HG02623 (cell line): ENCODE measurements at regions not wholly inside any gene's neighbourhood (a gene's known extent, or its start where the extent isn't known, plus 50 kb on each side); places are given as distances from the start of the nearest gene placed in this dataset.

ENCODE experiments used
- ATAC-seq: cut with Tn5 transposase; IDR thresholded peaks from one replicate; pipeline ENCODE4 v1.9.1; 2021; ENCODE audit warnings: moderate library complexity; ENCODE audit not compliant: unreplicated experiment

DNA sequence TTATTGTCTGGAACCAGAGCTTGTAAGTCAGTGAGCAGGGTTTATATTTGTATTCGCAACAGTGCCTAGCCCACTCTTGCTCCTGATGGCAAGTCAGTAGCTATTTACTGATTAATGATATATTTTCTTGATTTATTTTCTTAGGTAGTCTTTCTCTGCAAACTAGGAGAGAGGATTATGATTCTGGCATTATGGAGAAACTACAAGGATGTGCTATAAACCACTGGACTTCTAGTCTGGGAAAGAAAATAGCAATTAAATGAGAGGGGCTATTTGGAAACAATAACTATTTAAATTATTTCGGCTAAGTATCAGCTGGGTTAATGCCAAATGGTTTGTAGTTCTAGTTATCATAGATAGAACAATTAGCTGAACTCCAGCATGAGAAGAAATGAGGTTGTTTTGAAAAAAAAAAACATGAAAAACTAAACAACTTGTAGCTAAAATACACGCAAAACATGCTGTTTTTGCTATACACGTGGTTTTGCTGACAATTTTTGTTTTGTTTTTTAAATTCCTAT lies 304.9 kb upstream of the TCF21 start:
- ATAC-seq = no peak

GRCh38 chr6:133584823-133585222 lies 304.1 kb upstream of the TCF21 start:
- no peak for ATAC-seq

GRCh38 chr6:133585978-133586377 lies 302.9 kb upstream of the TCF21 start:
- no peak for ATAC-seq

DNA sequence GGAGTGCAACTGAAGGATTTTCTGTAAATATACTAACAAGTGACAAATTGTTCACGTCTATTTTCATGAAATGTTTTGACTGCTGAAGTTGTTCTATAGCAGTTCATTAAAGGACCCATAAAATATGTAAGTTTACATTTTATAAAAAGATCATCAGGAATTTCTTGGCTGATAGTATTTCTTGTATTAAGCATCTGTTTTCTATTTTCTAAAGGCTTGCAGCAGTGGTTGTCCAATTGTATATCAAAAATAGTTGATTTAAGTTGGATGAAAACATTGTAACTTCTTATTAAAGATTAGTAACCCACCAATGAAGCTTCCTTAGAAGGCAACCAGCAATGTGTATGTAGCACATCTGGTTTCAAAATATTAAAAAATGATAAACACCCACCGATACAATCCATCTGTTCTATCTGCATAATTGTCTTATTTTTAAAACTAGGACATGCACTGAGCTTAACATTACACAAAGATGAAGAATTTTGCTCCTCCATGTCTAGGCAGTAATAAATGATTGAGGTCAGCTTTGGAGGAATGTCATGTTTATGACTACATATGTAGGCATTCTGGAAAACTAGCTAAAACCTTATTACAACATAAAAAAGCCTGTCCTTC lies 301.3 kb upstream of the TCF21 start:
- no peak for ATAC-seq

DNA sequence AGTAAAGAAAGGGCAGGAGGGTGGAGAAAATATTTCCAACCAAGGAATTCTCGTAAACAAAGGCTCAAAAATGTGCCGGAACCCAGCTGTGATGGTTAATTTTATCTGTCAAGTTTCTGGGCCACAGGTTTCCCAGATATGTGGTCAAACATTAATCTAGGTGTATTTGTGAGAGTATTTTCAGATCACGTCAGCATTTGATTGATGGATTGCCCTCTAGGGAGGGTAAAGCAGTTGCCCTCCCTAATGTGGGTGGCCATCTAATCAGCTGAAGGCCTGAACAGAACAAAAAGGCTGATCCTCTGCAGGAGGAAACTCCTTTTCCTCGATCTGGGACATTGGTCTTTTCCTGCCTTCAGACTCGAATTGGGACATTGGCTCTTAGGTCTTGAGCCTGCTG lies 298.7 kb upstream of the TCF21 start:
- ATAC-seq = no peak

- no peak for ATAC-seq
Measured at GRCh38 chr6:133590814-133591213, 298.1 kb upstream of the TCF21 start.

DNA sequence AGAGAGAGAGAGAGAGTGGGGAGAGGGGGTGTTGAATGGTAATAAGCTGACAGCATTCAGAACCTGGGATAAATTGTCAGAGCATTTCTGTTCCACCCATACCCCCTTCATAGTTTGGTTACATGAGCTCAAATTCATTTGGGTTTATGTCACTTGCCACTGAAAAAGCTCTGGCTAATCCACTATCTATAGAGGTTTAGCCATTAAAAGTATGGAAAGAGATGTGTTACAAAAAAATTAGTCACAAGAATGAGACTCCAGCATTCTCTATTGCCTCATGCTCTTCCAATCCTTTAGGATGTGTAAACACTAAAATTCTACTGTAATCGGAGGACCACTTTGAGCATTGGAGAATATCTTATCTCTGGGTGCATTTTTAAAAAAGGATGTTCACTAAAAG lies 297.6 kb upstream of the TCF21 start:
- no peak for ATAC-seq

DNA sequence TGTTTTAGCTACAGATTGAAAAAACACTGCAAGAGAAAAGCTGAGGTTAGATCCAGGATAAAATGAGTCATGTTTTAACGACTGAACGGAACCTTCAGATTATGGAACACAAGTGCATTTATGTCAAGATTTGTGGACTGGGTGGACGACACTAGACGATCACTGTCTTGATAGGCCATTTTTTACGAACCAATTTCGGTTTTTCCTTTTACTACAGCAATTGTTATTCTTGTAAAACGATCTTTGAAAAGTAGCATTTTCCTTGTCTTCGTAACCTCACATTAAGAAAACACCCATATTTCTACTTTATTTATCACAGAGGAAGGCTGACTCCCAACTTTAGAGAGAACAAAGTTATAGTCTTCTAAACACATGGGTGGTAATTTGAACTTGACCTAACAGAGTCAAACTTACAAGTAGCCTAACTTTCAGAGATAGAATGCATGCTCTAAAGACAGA lies 294.2 kb upstream of the TCF21 start:
- ATAC-seq = no peak

GRCh38 chr6:133595111-133595761 lies 293.7 kb upstream of the TCF21 start:
- ATAC-seq = no peak

- ATAC-seq = no peak
Measured at GRCh38 chr6:133606852-133607251, 282.1 kb upstream of the TCF21 start.

GRCh38 chr6:133608620-133609019 lies 280.3 kb upstream of the TCF21 start:
- ATAC-seq = no peak

DNA sequence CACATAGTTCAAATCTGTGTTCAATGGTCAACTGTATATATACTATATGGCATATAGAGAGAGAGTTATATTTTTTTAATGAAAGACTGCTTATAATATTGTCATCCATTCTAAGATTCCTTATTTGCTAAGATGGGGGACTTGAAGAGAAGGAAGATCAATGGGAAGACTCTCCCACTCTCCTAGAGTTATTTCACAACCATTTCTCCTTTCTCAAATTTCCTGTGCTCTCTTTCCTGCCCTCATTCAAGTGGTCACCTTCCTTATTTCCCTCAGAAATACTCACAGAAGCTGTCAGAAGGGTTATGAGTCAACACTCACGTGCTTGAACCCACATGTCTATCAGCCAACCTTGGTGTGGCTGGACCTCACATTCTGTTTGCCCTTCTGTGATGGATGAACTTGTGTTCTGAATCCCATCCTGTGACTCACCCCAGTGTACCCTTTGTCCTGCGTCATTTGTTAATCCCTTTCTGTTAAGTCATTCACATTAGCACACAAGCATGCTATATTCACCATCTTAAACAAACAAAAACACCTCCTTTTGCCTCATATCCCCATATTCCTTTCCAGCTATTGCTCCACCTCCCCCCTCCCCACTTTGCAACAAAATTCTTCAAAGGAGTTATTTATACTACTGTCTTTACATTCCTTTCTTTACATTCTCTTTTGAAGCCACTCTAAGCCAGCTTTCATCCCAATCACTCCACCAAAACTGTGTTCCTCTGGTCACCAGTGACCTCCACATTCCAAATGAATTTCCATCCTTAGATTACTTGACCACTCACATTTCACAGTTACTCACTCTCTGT lies 279.3 kb upstream of the TCF21 start:
- ATAC-seq = no peak

DNA sequence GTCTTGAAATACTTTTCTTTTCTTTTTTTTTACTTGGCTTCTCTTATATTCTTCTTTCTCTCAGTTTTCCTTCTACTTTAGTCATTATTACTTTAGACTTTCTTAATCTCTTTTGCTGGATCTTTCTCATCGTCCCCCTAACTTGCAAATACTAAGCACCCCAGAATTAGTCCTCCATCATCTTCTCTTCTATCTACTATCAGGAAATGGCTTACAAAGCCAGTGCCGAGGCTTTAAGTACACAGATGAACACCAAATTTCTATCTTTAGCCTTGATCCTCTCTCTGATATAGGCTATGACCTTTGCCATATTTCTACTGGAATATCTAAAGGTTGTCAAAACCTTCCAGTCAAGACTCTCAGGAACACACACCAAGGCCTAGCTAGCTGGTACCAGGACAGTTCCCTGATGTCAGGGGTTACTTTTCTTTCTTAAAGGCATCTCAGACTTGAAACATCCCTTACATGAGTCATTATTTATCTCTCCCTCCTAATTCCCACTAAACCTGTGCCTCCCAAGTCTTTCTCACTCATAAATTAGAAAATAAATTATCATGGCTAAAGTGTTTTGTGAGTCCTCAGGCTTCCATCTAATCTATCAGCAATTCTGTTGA lies 278.6 kb upstream of the TCF21 start:
- no peak for ATAC-seq

DNA sequence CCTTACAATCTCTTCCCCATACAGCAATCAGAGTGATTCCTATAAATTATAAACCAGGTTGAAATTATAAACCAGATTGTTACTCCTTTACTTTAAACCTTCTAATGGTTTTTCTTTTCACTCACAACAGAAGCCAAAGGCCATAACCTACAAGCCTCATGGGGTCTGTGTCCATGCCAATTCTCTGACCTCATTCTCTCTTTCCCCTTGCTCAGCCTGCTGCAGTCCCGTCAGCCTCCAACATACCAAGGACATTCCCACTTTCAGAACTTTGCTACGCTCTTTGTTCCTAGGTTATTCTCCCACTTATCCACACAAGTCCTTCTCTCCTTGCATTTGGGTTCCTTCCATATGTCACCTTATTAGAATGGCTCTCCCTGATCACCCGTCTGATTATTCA lies 277.9 kb upstream of the TCF21 start:
- ATAC-seq = no peak

DNA sequence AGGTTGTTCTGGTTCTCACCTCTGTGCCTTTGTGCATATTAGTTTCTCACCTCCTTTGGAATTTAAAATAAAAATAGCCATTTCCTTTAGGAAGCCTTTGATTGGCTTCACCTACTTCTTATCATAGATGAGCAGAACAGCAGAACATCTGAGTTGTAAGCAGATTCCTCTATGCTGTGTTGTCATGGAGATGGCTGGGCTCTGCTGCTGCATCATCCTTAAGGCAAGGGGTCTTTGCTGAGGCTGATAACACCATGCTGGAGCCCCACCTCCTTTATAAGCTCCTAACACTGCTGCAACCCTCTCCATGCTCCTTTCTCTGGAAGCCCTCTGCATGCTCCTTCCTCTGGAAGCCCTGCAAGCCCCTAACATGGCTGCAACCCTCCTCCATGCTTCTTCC lies 276.5 kb upstream of the TCF21 start:
- ATAC-seq = no peak

GRCh38 chr6:133613211-133613610 lies 275.7 kb upstream of the TCF21 start:
- no peak for ATAC-seq

DNA sequence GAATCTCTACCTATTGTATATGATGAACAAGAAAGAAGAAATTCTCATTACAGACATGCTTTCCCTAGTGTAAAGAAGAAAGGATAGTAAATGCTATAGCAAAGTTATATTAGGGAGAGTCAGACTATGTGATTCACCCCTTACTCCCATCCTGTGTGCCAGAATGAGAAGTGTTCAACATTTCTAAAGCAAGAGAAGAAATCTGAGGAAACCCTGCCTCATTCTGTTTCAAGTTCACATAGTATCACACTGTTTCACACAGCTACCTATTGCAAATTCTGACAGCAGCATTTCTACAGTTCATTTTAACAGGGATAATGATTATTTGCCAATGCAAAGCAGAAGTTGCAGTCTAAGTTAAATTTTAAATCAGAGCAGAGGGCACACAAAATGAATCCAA lies 267.2 kb upstream of the TCF21 start:
- no peak for ATAC-seq

- ATAC-seq = no peak
Measured at GRCh38 chr6:133623065-133623464, 265.8 kb upstream of the TCF21 start.

- ATAC-seq = no peak
Measured at GRCh38 chr6:133623621-133624020, 265.3 kb upstream of the TCF21 start.

DNA sequence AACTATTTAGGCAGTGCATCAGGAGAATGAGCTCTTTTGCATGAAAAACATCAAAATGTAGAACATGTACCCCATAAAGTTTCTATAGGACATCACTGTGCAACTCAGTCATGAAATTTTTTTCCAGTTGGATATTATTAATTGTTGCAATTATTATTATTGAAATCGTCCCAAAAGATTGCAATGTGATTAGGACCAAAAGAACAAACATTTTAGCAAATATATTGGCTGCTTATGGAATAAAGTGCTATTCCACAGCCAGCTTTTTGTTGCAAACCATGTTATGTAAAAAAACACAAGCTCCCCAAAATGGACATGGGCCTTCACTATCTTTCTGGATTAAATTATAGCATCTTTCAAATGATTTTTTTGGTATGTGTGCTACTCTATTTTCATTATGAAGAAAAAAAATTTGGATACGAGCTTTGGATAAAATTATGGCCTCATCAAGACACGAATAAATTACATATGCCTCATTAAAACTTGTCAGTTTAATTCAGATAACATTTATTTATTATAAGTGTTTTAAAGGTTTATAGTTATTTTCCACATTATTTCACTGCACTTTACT lies 262.7 kb upstream of the TCF21 start:
- ATAC-seq = no peak

GRCh38 chr6:133629970-133630369 lies 258.9 kb upstream of the TCF21 start:
- no peak for ATAC-seq
